PC-3 (cell line): ENCODE measurements at regions not wholly inside any gene's neighbourhood (a gene's known extent, or its start where the extent isn't known, plus 50 kb on each side); places are given as distances from the start of the nearest gene placed in this dataset.

ENCODE experiments used
- ATAC-seq: fragments of 200-7000 bp; cut with Tn5 transposase; 2 replicates; pipeline ENCODE4 v1.9.1; 2020; ENCODE audit warnings: mild to moderate bottlenecking, moderate library complexity
- BruUV-seq: library from RNA; stranded (reverse); fragments of 400-500 nt; replicated peaks from 2 replicates; lab custom pipeline; 2021; lab: Mats Ljungman, UMichigan
- CTCF ChIA-PET: fragments of 300-600 bp; sonication (Branson Sonifier 250); formaldehyde crosslinking; loops from one replicate; lab custom pipeline; 2022; ENCODE audit warnings: antibody characterized with exemption; lab: Charles Lee
- POLR2A ChIA-PET: fragments of 300-600 bp; sonication (Branson Sonifier 250); formaldehyde crosslinking; loops from one replicate; lab custom pipeline; 2022; ENCODE audit warnings: antibody characterized with exemption; ENCODE audit not compliant: unreplicated experiment; lab: Charles Lee
- DNase-seq: peaks from one replicate; pipeline ENCODE4 v3.0.0-alpha.2; 2015
- H2AFZ ChIP-seq: fragments of 300-600 bp; sonication (generic); 2 replicates; pipeline ENCODE4 v1.6.0; 2016; ENCODE audit warnings: antibody characterized with exemption, low read length
- H3F3A ChIP-seq: fragments of 300-600 bp; sonication (generic); one replicate; pipeline ENCODE4 v1.6.0; 2017; ENCODE audit warnings: antibody characterized with exemption, low read length, control low read depth, mild to moderate bottlenecking; ENCODE audit not compliant: unreplicated experiment
- H3K27ac ChIP-seq: fragments of 300-600 bp; sonication (generic); 2 replicates; pipeline ENCODE4 v1.5.1; 2016; ENCODE audit warnings: mild to moderate bottlenecking, low read length
- H3K27me3 ChIP-seq: fragments of 300-600 bp; sonication (generic); 2 replicates; pipeline ENCODE4 v1.6.1; 2016; ENCODE audit warnings: low read length, mixed read lengths
- H3K36me3 ChIP-seq: fragments of 300-600 bp; sonication (generic); 2 replicates; pipeline ENCODE4 v1.6.1; 2016; ENCODE audit warnings: low read depth, mixed run types, low read length, mixed read lengths
- H3K4me1 ChIP-seq: fragments of 300-600 bp; sonication (generic); 2 replicates; pipeline ENCODE4 v1.5.1; 2016; ENCODE audit warnings: low read length; ENCODE audit not compliant: insufficient read depth
- H3K4me2 ChIP-seq: fragments of 300-600 bp; sonication (generic); 2 replicates; pipeline ENCODE4 v1.6.0; 2016; ENCODE audit warnings: low read length
- H3K4me3 ChIP-seq: fragments of 300-600 bp; sonication (generic); 2 replicates; pipeline ENCODE4 v1.5.1; 2016; ENCODE audit warnings: mild to moderate bottlenecking, low read length, mixed read lengths
- H3K79me2 ChIP-seq: fragments of 300-600 bp; sonication (generic); 2 replicates; pipeline ENCODE4 v1.6.1; 2017; ENCODE audit warnings: low read length, mixed read lengths
- H3K9ac ChIP-seq: fragments of 300-600 bp; sonication (generic); 2 replicates; pipeline ENCODE4 v1.6.0; 2016; ENCODE audit warnings: mild to moderate bottlenecking, low read length
- H3K9me2 ChIP-seq: fragments of 300-600 bp; sonication (generic); replicated peaks from 2 replicates; pipeline ENCODE4 v1.6.1; 2016; ENCODE audit warnings: mixed run types, low read length, mixed read lengths
- H3K9me3 ChIP-seq: fragments of 300-600 bp; sonication (generic); 2 replicates; pipeline ENCODE4 v1.6.1; 2016; ENCODE audit warnings: low read length, mixed read lengths
- H4K20me1 ChIP-seq: fragments of 300-600 bp; sonication (generic); 2 replicates; pipeline ENCODE4 v1.6.1; 2016; ENCODE audit warnings: low read length, mixed read lengths
- CTCF ChIP-seq: fragments of 300-600 bp; sonication (generic); conservative IDR thresholded peaks from 2 replicates; pipeline ENCODE4 v1.5.1; 2017; ENCODE audit warnings: antibody characterized with exemption, low read depth, mild to moderate bottlenecking, low read length
- EZH2 ChIP-seq: fragments of 300-600 bp; sonication (generic); IDR thresholded peaks from one replicate; pipeline ENCODE4 v1.6.1; 2017; ENCODE audit warnings: antibody characterized with exemption, mild to moderate bottlenecking, low read length; ENCODE audit not compliant: unreplicated experiment
- EZH2phosphoT487 ChIP-seq: fragments of 300-600 bp; sonication (generic); IDR thresholded peaks from 2 replicates; pipeline ENCODE4 v1.6.1; 2018; ENCODE audit warnings: mild to moderate bottlenecking, antibody characterized with exemption, low read length, borderline replicate concordance
- intact Hi-C: fragments of 100-400 bp; cut with micrococcal nuclease; formaldehyde crosslinking; loops from 2 replicates; pipeline ENCODE4 v1.9.0; 2023

GRCh38 chr5:167071981-167072610, 1219.3 kb upstream of the WWC1 start:
- Histone ChIP-seq H3K27ac (no peak overlapping the region), H3K36me3 (no peaks in the 10 kb centered on the region), H3K9me3 (0 out of 2 replicates have a peak, but pooled peaks cover 3% of the 10 kb centered on the region), H3K9me2 (no peaks in the 10 kb centered on the region), H3F3A (no peaks in the 10 kb centered on the region), H3K79me2 (no peaks in the 10 kb centered on the region), H3K4me2 (no peak overlapping the region), H3K4me3 (no peak overlapping the region), H4K20me1 (no peaks in the 10 kb centered on the region), H3K4me1 (no peaks in the 10 kb centered on the region), H3K9ac (no peak overlapping the region), H3K27me3 (no peaks in the 10 kb centered on the region), H2AFZ (no peak overlapping the region)
- intact Hi-C loops = no loop called here
- DNase-seq = no peak
- no TSS peak for BruUV-seq
- ChIA-PET CTCF (no interaction called here), POLR2A (no interaction called here)
- TF ChIP-seq EZH2 = no peak
- ATAC-seq = no peak

GRCh38 chr5:167081561-167081960, 1209.9 kb upstream of the WWC1 start:
- intact Hi-C loops = no loop called here
- Histone ChIP-seq H3K4me2 (no peak overlapping the region), H3K9me2 (no peaks in the 10 kb centered on the region), H3K9me3 (no peaks in the 10 kb centered on the region), H3K27ac (no peak overlapping the region), H3K4me1 (no peaks in the 10 kb centered on the region), H2AFZ (no peak overlapping the region), H4K20me1 (no peaks in the 10 kb centered on the region), H3K4me3 (no peak overlapping the region), H3K36me3 (no peaks in the 10 kb centered on the region), H3K79me2 (no peaks in the 10 kb centered on the region), H3K9ac (no peak overlapping the region), H3F3A (no peaks in the 10 kb centered on the region), H3K27me3 (no peaks in the 10 kb centered on the region)
- CTCF ChIA-PET = no interaction called here
- no TSS peak for BruUV-seq
- DNase-seq (no peak), ATAC-seq (no peak)
- POLR2A ChIA-PET = no interaction called here
- TF ChIP-seq EZH2phosphoT487 (no peak), EZH2 (no peak), CTCF (no peak)

GRCh38 chr5:167096816-167097215, 1194.6 kb upstream of the WWC1 start:
- Histone ChIP-seq H3K9me2 (no peaks in the 10 kb centered on the region), H3K36me3 (no peaks in the 10 kb centered on the region), H3F3A (no peaks in the 10 kb centered on the region), H3K9ac (no peak overlapping the region), H3K4me1 (no peaks in the 10 kb centered on the region), H3K4me2 (no peak overlapping the region), H4K20me1 (no peaks in the 10 kb centered on the region), H3K27me3 (no peaks in the 10 kb centered on the region), H2AFZ (no peak overlapping the region), H3K9me3 (no peaks in the 10 kb centered on the region), H3K79me2 (no peaks in the 10 kb centered on the region), H3K27ac (no peak overlapping the region), H3K4me3 (no peak overlapping the region)
- ATAC-seq (no peak), DNase-seq (no peak)
- BruUV-seq = no TSS peak
- intact Hi-C loops = no loop called here
- TF ChIP-seq EZH2phosphoT487 = no peak
- TF ChIP-seq CTCF = no peak
- no peak for TF ChIP-seq EZH2
- ChIA-PET POLR2A (no interaction called here), CTCF (no interaction called here)
